GM21360 (cell line): ENCODE measurements at regions not wholly inside any gene's neighbourhood (a gene's known extent, or its start where the extent isn't known, plus 50 kb on each side); places are given as distances from the start of the nearest gene placed in this dataset.
A peak's percentile ranks its signal among the peaks of the same experiment; 100 is the strongest.
"Not testable (repeated sequence)": the region's sequence is repeated elsewhere in the genome, so short reads cannot be mapped to it uniquely, and the experiment has no call there.

ENCODE experiments used
- ATAC-seq: cut with Tn5 transposase; IDR thresholded peaks from one replicate; pipeline ENCODE4 v1.9.1; 2021; ENCODE audit warnings: mild to moderate bottlenecking, moderate library complexity; ENCODE audit not compliant: unreplicated experiment

DNA sequence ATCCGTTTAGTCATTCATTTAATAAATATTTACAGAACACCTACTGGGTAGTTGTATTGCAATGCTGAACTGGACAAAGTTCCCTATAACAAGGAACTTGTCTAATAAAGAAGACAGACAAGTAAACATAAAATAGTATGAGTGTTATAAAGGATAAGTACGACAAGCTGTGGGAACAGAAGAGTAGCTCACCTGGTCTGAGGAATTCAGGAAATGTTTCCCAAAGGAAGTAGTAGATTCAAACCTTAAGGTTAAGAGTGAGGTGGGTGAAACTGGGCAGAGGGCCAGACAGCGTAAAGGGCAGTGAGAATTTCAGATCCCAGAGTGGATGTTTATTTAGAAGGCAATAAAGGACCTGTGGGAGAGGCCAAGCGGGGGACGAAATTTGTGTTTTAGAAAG lies 72.3 kb upstream of the CD2AP start:
- no peak for ATAC-seq

DNA sequence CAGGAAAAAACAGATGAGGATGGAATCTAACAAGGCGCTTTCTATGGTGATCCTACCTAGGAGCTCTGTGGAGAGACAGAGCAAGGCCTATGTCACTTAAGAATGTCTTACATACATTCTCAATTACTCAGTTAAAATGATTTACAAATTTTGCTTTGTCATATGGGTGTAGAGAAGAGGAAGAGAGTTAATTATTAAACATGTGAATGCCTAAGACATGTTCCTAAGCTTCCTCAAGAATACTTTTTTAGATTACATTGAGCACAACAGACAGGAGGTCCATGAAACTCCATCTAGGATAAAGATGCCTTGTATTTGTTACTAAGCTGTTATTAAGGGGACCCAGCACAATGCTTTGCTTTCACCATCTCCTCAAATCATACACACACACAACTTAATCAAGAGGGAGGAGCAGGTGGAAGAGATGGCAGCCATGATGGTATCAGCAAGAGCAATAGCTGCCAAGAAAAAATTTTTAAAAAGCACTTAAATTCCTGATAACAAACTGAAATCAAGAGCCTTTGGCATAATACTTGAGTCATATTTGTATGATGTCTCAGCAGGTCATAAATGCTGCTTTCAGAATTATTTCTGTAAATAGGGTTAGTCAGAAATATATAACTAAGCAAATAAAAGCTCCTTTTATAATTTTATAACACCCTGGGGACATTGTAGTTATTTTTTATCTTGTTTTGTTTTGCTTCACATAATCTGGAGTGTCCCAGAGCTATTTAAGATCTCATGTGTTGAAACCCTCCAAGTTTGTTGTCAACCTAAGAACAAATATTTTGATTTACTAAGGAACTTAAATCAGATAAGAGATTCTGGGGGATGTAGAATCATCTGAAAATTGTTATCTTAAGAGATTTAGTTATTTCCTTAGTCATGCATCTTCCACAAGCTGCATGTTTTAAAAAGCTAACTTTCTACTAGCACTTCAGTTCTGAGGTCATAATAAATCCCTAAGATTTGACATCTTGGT lies 70.0 kb upstream of the CD2AP start:
- no peak for ATAC-seq

DNA sequence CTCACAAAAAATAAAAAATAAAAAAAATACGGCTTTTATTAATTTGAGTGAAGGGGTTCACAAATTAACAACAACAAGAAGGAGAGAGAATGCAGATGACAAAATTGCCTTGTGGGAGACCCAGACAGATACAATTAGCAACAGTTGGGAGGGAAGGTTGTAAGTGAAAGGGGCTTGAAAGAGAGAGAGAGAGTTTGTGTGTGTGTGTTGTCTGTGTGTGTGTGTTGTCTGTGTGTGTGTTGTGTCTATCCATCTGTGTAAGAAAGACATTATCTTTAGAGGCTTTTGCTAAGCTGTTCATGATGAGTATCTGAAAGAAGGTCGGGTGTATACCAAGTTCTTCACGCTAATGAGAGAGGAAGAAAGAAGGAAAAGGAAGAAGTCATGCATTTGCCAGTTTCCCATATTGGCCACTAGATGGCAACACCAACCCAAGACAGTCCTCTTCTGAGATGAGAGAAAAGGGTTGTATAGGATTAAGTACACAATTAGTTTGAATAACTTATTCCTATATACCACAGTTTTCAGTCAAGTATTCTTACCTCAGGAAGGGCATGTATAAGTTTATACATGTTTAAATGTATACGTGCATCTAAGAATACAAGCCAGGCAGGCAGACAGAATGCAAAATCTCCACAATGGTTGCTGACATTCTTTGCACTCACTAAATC lies 63.7 kb upstream of the CD2AP start:
- ATAC-seq, result peak; percentile 81

DNA sequence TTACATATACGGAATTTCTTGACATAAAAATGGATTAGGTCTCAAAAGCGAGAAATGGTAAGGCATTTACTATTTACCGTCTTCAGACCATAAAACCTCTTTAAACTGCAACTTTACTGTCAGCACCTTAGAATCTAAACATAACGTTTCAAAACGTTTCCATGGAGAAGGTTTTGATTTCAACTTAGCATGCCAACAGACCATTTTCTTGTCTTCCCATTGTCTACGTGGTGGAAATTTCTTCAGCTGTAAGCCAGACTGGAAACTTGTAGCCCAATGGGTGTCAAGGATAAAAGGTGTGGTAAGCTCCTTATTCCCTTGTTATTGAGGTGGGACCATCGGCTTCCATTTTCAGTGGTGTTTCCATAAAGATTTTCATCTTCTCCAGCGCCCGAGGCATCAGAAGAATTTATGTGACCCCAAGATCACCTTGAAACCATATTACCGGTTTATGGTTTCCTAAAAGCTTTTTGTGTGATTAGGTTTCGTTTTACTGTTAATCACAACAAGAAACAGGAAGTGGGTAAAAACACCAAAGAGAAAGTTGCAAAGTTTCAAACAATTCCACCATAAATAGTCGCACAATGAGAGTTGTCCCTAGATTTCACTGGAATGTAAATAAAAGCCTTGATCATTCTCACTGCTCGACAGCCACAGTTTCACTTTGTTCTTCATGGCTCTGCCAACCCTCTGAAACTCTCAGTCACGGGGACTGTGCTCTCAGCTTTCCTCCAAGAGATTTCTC lies 63.0 kb upstream of the CD2AP start:
- ATAC-seq, result peak; percentile 59

DNA sequence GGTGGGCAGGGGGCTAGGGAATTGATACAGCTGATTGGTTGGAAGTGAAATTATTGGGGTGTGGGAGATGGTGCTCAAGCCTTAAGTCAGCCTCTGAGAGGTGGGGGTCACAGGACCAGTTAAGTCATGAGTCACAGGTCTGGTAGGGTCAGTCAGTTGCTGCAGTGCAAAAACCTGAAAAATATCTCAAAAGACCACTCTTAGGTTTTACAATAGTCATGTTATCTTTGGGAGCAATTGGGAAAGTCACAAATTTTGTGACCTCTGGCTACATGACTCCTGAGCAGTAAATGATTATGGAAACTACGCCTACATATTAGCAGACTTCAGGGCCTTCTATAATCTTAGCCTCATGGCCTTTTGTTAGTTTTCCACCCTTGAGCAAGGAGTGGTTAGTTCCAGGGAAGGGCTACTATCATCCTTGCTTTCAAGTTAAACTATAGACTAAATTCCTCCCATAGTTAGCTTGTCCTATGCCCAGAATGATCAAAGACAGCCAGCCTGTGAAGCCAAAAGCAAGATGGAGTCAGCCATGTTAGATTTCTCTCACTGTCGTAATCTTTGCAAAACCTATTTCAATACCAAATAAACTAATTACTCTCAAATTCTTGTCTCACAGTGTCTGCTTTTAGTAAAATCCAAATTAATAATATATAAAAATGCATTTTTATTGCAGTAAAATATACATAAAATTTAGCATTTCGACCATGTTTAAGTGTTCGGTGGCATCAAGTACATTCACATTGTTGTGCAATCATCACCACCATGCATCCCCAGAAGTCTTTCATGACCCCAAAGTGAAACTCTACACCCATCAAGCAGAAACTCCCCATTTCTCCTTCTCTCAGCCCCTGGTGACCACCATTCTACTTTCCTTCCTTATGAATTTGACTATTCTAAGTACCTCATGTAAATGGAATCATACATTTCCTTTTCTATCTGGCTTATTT lies 60.9 kb upstream of the CD2AP start:
- no peak for ATAC-seq

DNA sequence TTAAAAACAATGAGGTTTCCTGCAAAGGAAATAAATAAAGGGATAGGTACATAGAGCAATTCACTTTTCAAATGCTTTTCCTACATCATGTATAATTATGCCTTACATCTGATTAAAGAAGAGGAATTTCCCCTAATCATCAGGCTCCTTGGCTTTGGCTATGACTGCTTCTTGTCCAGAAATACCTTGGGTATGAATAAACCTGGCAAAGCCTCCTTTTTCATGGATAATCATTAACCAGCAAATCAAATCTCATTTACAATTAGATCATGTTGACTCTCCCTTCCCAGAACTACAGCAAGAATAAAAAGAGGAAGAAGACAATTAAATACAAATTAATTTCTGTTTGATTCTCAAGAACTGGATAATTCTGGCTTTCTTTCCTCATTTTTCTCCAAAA lies 58.0 kb upstream of the CD2AP start:
- ATAC-seq, result no peak

DNA sequence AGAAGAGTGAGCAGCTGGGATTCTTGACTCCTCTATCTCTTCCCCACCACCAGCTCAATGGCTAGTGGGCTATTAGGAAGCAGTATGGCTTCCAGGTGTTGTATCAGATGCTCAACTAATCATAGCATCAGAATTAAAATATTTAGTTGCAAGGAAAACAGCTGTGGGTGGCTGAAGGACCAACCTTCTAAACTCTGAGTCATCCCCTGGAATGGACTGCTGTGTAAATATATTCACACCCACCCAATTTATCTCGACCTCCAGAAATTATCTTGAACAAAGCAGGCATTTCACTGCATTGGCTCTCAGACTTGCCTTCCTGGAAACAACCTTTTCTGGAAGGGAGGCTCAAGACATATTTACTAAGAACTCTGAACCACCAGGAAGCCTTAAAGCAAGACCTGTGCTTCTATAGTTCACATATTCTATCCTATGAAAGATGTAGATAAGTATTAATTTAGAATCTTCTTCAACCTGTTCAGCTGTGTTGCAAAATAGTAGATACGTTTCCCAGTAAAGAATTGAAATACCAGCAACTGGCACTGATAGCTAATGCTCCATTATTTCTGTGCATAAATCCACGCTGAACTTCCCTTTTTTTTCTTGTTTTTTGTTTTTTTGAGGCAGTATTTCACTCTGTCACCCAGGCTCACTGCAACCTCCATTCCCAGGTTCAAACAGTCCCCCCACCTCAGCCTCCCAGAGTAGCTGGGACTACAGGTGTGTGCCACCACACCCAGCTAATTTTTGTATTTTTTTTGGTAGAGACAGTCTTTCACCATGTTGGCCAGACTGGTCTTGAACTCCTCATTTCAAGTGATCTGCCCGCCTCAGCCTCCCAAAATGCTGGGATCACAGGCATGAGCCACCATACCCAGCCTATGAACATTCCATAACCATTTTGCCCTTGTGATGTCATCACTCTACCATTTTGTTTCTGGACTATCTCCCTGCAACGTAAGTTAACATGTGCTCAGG lies 56.9 kb upstream of the CD2AP start:
- no peak for ATAC-seq

DNA sequence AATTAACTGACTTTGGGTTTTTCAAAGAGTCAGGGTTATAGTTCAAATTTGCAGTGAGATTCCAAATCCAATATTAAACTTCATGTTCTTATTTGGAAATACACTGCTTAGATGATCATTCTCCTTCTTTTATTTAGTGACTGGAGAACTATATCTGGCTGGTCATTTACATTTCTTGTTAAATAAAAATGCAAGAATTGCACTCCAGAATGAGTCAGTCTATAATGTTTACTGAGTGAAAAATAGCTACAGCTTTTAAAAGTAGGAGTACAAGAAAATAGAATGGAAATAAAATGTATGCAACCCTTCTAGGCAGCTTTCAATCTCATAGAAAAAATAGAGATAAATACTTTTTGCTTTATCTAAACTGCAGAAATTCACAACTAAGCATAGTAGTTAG lies 54.5 kb upstream of the CD2AP start:
- ATAC-seq, result no peak

DNA sequence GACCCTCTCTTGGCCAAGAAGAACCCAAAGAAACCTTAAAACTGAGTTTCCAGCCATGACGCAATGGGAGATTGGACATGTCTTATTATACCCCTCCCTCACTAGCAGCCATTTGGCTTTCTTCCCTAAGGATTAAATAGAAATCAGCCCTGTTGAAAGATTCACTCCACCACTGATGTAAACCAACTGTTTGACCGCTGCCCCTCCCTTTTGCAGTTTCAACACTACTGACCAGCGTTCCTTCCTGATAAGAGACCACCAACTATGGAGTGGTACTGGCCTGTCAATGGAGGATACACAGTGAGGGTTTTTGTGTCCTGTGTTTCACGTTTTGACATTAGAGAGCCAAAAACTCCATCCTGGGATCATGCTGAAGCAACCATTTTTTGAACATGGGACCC lies 53.2 kb upstream of the CD2AP start:
- no peak for ATAC-seq

DNA sequence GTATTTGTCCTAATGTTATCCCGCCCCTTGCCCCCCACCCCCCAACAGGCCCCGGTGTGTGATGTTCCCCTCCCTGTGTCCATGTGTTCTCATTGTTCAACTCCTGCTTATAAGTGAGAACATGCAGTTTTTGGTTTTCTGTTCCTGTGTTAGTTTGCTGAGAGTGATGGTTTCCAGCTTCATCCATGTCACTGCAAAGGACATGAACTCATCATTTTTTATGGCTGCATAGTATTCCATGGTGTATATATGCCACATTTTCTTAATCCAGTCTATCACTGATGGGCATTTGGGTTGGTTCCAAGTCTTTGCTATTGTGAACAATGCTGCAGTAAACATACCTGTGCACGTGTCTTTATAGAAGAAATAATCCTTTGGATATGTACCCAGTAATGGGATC lies 51.9 kb upstream of the CD2AP start:
- not testable (repeated sequence) for ATAC-seq

DNA sequence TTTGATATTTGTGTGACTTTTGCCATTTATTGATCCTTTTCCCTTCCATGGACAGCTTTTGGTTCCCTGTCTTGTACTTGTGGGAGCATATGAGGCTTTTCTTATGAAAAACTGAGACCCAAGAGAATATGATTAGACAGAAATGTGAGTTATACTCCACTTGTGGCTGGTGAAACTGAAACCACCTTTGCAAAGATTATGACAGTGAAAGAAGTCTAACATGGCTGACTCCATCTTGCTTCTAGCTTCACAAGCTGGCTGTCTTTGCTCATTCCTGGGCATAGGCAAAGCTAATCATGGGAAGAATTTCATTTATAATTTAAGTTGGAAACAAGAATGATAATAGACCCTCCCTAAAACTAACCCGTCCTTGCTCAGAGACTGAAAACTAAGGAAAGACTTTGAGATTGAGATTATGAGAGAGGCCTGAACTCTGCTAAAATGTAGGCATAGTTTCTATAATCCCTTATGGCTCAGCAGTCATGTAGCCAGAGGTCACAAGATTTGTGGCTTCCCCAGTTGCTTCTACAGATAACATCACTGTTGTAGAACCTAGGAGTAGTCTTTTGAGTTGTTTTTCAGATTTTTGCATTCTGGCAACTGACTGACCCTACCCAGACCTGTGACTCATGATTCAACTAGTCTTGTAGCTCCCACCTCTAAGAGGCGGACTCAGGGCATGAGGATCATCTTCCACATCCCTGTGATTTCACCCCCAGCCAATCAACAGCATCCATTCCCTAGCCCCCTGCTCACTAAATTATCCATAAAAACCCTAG lies 50.9 kb upstream of the CD2AP start:
- no peak for ATAC-seq

DNA sequence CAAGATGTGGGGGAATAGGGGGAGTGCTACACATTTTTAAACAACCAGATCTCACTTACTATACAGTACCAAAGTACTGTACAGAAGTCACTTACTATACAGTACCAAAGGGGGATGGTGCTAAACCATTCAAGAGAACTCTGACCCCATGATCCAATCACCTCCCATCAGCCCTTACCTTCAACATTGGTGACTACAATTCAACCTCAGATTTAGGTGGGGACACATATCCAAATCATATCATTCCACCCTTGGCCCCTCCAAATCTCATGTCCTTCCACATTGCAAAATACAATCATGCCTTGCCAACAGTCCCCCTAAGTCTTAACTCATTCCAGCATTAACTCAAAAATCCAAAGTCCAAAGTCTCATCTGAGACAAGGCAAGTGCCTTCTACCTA lies 49.9 kb upstream of the CD2AP start:
- no peak for ATAC-seq
